Sciatic nerve (tissue), 2 donors: ENCODE measurements at regions not wholly inside any gene's neighbourhood (a gene's known extent, or its start where the extent isn't known, plus 50 kb on each side); places are given as distances from the start of the nearest gene placed in this dataset.

Experiments
- ATAC-seq: fragments of 200-7000 bp; cut with Tn5 transposase; one replicate; pipeline ENCODE4 v1.9.1; 2020; ENCODE audit warnings: mild to moderate bottlenecking, moderate library complexity
- DNase-seq: peaks from one replicate; pipeline ENCODE4 v3.0.0-alpha.2; 2020; ENCODE audit warnings: low spot score
- intact Hi-C: fragments of 100-400 bp; cut with DNase I; formaldehyde crosslinking; loops from one replicate; pipeline ENCODE4 v1.14.2; 2022
- donor health status: DM: no; HTN: no; CAD: no.
- donor health status: DM: no; HTN: no; CAD: no.

- intact Hi-C loops, result no loop called here
- ATAC-seq (no peak), DNase-seq (no peak)
Observed at GRCh38 chr5:74934949-74935751, 69.0 kb upstream of the FAM169A start.

GRCh38 chr5:74927336-74927735 lies 61.1 kb upstream of the FAM169A start:
- DNase-seq (no peak), ATAC-seq (no peak)
- intact Hi-C loops, result no loop called here

GRCh38 chr5:74919487-74919886 lies 53.3 kb upstream of the FAM169A start:
- DNase-seq (no peak), ATAC-seq (peak; percentile 59)
- intact Hi-C loops, result no loop called here

GRCh38 chr5:74919041-74919440 lies 52.9 kb upstream of the FAM169A start:
- intact Hi-C loops, result no loop called here
- no peak for DNase-seq
- no peak for ATAC-seq

GRCh38 chr5:74918232-74918669 lies 52.1 kb upstream of the FAM169A start:
- intact Hi-C loops, result no loop called here
- no peak for ATAC-seq
- no peak for DNase-seq

GRCh38 chr5:74916831-74917710 lies 50.9 kb upstream of the FAM169A start:
- no peak for ATAC-seq
- intact Hi-C loops, result no loop called here
- DNase-seq, result no peak
